Trophoblast cell (in vitro differentiated cells and primary cell): ENCODE measurements at regions not wholly inside any gene's neighbourhood (a gene's known extent, or its start where the extent isn't known, plus 50 kb on each side); places are given as distances from the start of the nearest gene placed in this dataset.

Experiments
- DNase-seq, 2 donors: peaks; one replicate each; pipeline ENCODE4 v3.0.0-alpha.2; 2016
- H2AFZ ChIP-seq: 2 replicates; pipeline ENCODE4 v1.6.1; 2013; ENCODE audit warnings: low read length, moderate library complexity, mild to moderate bottlenecking; ENCODE audit not compliant: insufficient read depth, poor library complexity
- H2AK5ac ChIP-seq: 2 replicates; pipeline ENCODE4 v1.6.1; 2013; ENCODE audit warnings: mild to moderate bottlenecking, low read length
- H2BK120ac ChIP-seq: 2 replicates; pipeline ENCODE4 v1.6.1; 2013; ENCODE audit warnings: low read length, mild to moderate bottlenecking, moderate library complexity; ENCODE audit not compliant: insufficient read depth, poor library complexity
- H2BK12ac ChIP-seq: 2 replicates; pipeline ENCODE4 v1.6.1; 2013; ENCODE audit warnings: mild to moderate bottlenecking, low read length, moderate library complexity
- H2BK5ac ChIP-seq: 2 replicates; pipeline ENCODE4 v1.6.1; 2013; ENCODE audit warnings: low read length, low read depth, moderate library complexity, mild to moderate bottlenecking; ENCODE audit not compliant: poor library complexity
- H3K14ac ChIP-seq: 2 replicates; pipeline ENCODE4 v1.6.1; 2013; ENCODE audit warnings: mild to moderate bottlenecking, low read length
- H3K18ac ChIP-seq: 2 replicates; pipeline ENCODE4 v1.6.1; 2013; ENCODE audit warnings: mild to moderate bottlenecking, low read length
- H3K23ac ChIP-seq: 2 replicates; pipeline ENCODE4 v1.6.1; 2013; ENCODE audit warnings: low read length
- H3K27ac ChIP-seq: 2 replicates; pipeline ENCODE4 v1.5.1; 2013; ENCODE audit warnings: low read depth, mild to moderate bottlenecking, inconsistent platforms, low read length, moderate library complexity
- H3K27me3 ChIP-seq: 2 replicates; pipeline ENCODE4 v1.6.1; 2013; ENCODE audit warnings: inconsistent platforms, mild to moderate bottlenecking, low read length, moderate library complexity; ENCODE audit not compliant: insufficient read depth
- H3K36me3 ChIP-seq, 2 experiments: 1 replicate in 1 of 2; 2 replicates in 1 of 2; pipeline ENCODE4 v1.6.1; 2013; ENCODE audit warnings: low read length in 2 of 2, mild to moderate bottlenecking in 2 of 2, moderate library complexity in 1 of 2; ENCODE audit not compliant: insufficient read depth in 2 of 2, control insufficient read depth in 1 of 2
- H3K4ac ChIP-seq: 2 replicates; pipeline ENCODE4 v1.6.1; 2013; ENCODE audit warnings: low read depth, mild to moderate bottlenecking, low read length, moderate library complexity
- H3K4me1 ChIP-seq, 2 experiments: 1 replicate in 1 of 2; 2 replicates in 1 of 2; pipeline ENCODE4 v1.6.1; 2013; ENCODE audit warnings: low read length in 2 of 2, mild to moderate bottlenecking in 2 of 2, moderate library complexity in 1 of 2; ENCODE audit not compliant: insufficient read depth in 2 of 2, control insufficient read depth in 1 of 2
- H3K4me2 ChIP-seq: 2 replicates; pipeline ENCODE4 v1.6.1; 2013; ENCODE audit warnings: inconsistent platforms, mild to moderate bottlenecking, low read length, moderate library complexity
- H3K4me3 ChIP-seq: 2 replicates; pipeline ENCODE4 v1.5.1; 2013; ENCODE audit warnings: mild to moderate bottlenecking, low read depth, low read length, inconsistent platforms
- H3K79me1 ChIP-seq: one replicate; pipeline ENCODE4 v1.6.1; 2013; ENCODE audit warnings: low read length
- H3K79me2 ChIP-seq: 2 replicates; pipeline ENCODE4 v1.6.1; 2013; ENCODE audit warnings: low read length, mild to moderate bottlenecking; ENCODE audit not compliant: control insufficient read depth, insufficient read depth, poor library complexity
- H3K9ac ChIP-seq: 2 replicates; pipeline ENCODE4 v1.6.1; 2013; ENCODE audit warnings: mild to moderate bottlenecking, low read length
- H3K9me3 ChIP-seq: 2 replicates; pipeline ENCODE4 v1.6.1; 2013; ENCODE audit warnings: low read depth, mild to moderate bottlenecking, control low read depth, inconsistent platforms, low read length; ENCODE audit not compliant: insufficient read depth
- H4K12ac ChIP-seq: 2 replicates; pipeline ENCODE4 v1.6.1; 2013; ENCODE audit warnings: low read depth, mild to moderate bottlenecking, low read length, moderate library complexity
- H4K8ac ChIP-seq: 2 replicates; pipeline ENCODE4 v1.6.1; 2013; ENCODE audit warnings: low read depth, mild to moderate bottlenecking, low read length, moderate library complexity
- H4K91ac ChIP-seq: one replicate; pipeline ENCODE4 v1.6.1; 2013; ENCODE audit warnings: low read depth, mild to moderate bottlenecking, low read length, moderate library complexity
- WGBS: extraction: QIAGEN DNeasy Blood & Tissue Kit; methylation state at CpG from one replicate; pipeline ENCODE4 v1.1.7; 2013; ENCODE audit warnings: missing lambda C conversion rate; ENCODE audit not compliant: insufficient read length, insufficient coverage; ENCODE audit errors: extremely low coverage; 5-methylcytosine and 5-hydroxymethylcytosine counted together

- H3K18ac ChIP-seq = no peak overlapping the region
- H4K8ac ChIP-seq = no peak overlapping the region
- no peak overlapping the region for H3K4ac ChIP-seq
- H2AFZ ChIP-seq = no peak overlapping the region
- no peak overlapping the region for H3K23ac ChIP-seq
- H2BK5ac ChIP-seq = no peak overlapping the region
- no peak overlapping the region for H2BK120ac ChIP-seq
- H3K79me2 ChIP-seq = no peaks in the 10 kb centered on the region
- H3K79me1 ChIP-seq = no peaks in the 10 kb centered on the region
- H3K27me3 ChIP-seq = no peaks in the 10 kb centered on the region
- H3K4me2 ChIP-seq = no peak overlapping the region
- H2AK5ac ChIP-seq = no peak overlapping the region
- no peak overlapping the region for H4K12ac ChIP-seq
- H3K9me3 ChIP-seq = peaks cover 2% of the 10 kb centered on the region
- H4K91ac ChIP-seq = no peak overlapping the region
- no peaks in the 10 kb centered on the region for H3K36me3 ChIP-seq
- no peak overlapping the region for H3K4me3 ChIP-seq
- H3K4me1 ChIP-seq = no peaks in the 10 kb centered on the region
- no peak for DNase-seq
- no peak overlapping the region for H3K9ac ChIP-seq
- H3K27ac ChIP-seq = no peak overlapping the region
- no peak overlapping the region for H2BK12ac ChIP-seq
- no peak overlapping the region for H3K14ac ChIP-seq
Observed at GRCh38 chr5:116892993-116893392, 318.4 kb upstream of the SEMA6A start.

DNA sequence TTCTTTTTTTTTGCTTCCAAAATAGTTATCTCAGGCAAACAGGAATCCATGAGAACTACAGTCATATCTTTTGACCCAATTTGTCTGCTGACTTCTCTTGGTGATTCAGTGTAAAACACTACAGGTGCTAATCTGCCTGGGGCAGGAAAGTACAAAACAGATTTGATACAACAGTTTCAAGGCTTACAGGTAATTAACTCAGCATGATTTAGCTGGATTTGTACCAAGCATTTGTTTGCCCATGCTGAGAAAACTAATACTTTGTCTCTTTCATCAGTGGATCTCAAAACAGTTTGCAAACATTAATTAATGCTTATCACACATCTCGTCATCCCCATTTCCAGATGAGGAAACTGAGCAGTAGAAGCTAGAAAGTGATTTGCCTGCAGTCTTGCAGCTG lies 312.5 kb upstream of the SEMA6A start:
- peaks cover 0 to 2% of the 10 kb centered on the region in 2 experiments for H3K4me1 ChIP-seq
- H2AFZ ChIP-seq = no peak overlapping the region
- no peak overlapping the region for H2BK120ac ChIP-seq
- H3K79me1 ChIP-seq = no peaks in the 10 kb centered on the region
- no CpG with 5 or more reads among the region's 1 CpG for WGBS
- no peak overlapping the region for H3K4me3 ChIP-seq
- no peak overlapping the region for H3K18ac ChIP-seq
- H3K4me2 ChIP-seq = no peak overlapping the region
- H4K91ac ChIP-seq = no peak overlapping the region
- no peak overlapping the region for H2BK12ac ChIP-seq
- no peak overlapping the region for H4K12ac ChIP-seq
- H3K9me3 ChIP-seq = peaks cover 2% of the 10 kb centered on the region
- no peaks in the 10 kb centered on the region for H3K27me3 ChIP-seq
- H3K27ac ChIP-seq = no peak overlapping the region
- H3K14ac ChIP-seq = no peak overlapping the region
- no peak overlapping the region for H2BK5ac ChIP-seq
- H3K9ac ChIP-seq = no peak overlapping the region
- no peak overlapping the region for H2AK5ac ChIP-seq
- H4K8ac ChIP-seq = no peak overlapping the region
- no peak overlapping the region for H3K4ac ChIP-seq
- DNase-seq = no peak
- H3K36me3 ChIP-seq = no peaks in the 10 kb centered on the region
- H3K23ac ChIP-seq = no peak overlapping the region
- no peaks in the 10 kb centered on the region for H3K79me2 ChIP-seq

- no peak overlapping the region for H3K9ac ChIP-seq
- peaks cover 2% of the 10 kb centered on the region for H3K9me3 ChIP-seq
- no peaks in the 10 kb centered on the region for H3K27me3 ChIP-seq
- H3K23ac ChIP-seq = no peak overlapping the region
- H3K14ac ChIP-seq = no peak overlapping the region
- H4K12ac ChIP-seq = no peak overlapping the region
- no peak overlapping the region for H4K8ac ChIP-seq
- no peaks in the 10 kb centered on the region for H3K79me2 ChIP-seq
- H2BK120ac ChIP-seq = no peak overlapping the region
- H3K18ac ChIP-seq = no peak overlapping the region
- no peak overlapping the region for H3K4me2 ChIP-seq
- H3K4ac ChIP-seq = no peak overlapping the region
- H2AK5ac ChIP-seq = no peak overlapping the region
- no peak for DNase-seq
- H3K4me1 ChIP-seq = peaks cover 0 to 2% of the 10 kb centered on the region in 2 experiments
- no peak overlapping the region for H2BK5ac ChIP-seq
- H3K27ac ChIP-seq = no peak overlapping the region
- no peak overlapping the region for H4K91ac ChIP-seq
- no peak overlapping the region for H3K4me3 ChIP-seq
- no peaks in the 10 kb centered on the region for H3K79me1 ChIP-seq
- H3K36me3 ChIP-seq = no peaks in the 10 kb centered on the region
- H2BK12ac ChIP-seq = no peak overlapping the region
- H2AFZ ChIP-seq = no peak overlapping the region
Observed at GRCh38 chr5:116885825-116886224, 311.2 kb upstream of the SEMA6A start.

DNA sequence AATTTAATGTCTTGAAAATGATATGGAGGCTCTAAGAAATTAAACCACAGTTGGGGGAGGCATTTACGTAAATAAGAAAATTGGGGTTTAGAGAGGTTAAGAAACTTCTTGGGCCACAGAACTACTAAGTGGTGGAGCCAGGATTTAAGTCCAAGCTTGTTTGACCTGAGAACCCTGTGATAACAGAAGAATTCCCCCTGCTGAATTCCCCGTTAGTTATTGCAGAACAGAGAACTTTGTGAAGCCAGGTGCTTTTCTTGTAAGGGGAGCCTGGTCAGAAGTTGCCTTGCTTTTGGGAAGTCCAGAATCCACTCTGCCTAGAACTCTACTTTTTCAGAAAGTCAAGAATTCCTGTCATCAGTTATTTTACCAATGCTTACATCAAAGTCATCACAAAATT lies 309.3 kb upstream of the SEMA6A start:
- H2BK5ac ChIP-seq = no peak overlapping the region
- no peak overlapping the region for H3K18ac ChIP-seq
- H3K9ac ChIP-seq = no peak overlapping the region
- H4K12ac ChIP-seq = no peak overlapping the region
- no peaks in the 10 kb centered on the region for H3K36me3 ChIP-seq
- no peak overlapping the region for H3K14ac ChIP-seq
- H2BK120ac ChIP-seq = no peak overlapping the region
- no peaks in the 10 kb centered on the region for H3K79me2 ChIP-seq
- no peak for DNase-seq
- no CpG with 5 or more reads among the region's 2 CpGs for WGBS
- no peaks in the 10 kb centered on the region for H3K27me3 ChIP-seq
- no peak overlapping the region for H2BK12ac ChIP-seq
- peaks cover 2% of the 10 kb centered on the region for H3K9me3 ChIP-seq
- no peak overlapping the region for H3K27ac ChIP-seq
- H4K91ac ChIP-seq = no peak overlapping the region
- no peak overlapping the region for H2AK5ac ChIP-seq
- no peak overlapping the region for H3K4ac ChIP-seq
- no peak overlapping the region for H2AFZ ChIP-seq
- no peak overlapping the region for H3K23ac ChIP-seq
- no peaks in the 10 kb centered on the region for H3K79me1 ChIP-seq
- H3K4me1 ChIP-seq = peaks cover 0 to 2% of the 10 kb centered on the region in 2 experiments
- no peak overlapping the region for H4K8ac ChIP-seq
- no peak overlapping the region for H3K4me3 ChIP-seq
- no peak overlapping the region for H3K4me2 ChIP-seq
